Left ventricle myocardium inferior (tissue), 1 donor: ENCODE measurements at regions not wholly inside any gene's neighbourhood (a gene's known extent, or its start where the extent isn't known, plus 50 kb on each side); places are given as distances from the start of the nearest gene placed in this dataset.

Source experiments
- DNase-seq: peaks from one replicate; pipeline ENCODE4 v3.0.0-alpha.2; 2020
- H3K27ac ChIP-seq: fragments of 200-600 bp; replicated peaks from 2 replicates; pipeline ENCODE4 v1.8.0; 2021
- H3K27me3 ChIP-seq: fragments of 200-600 bp; 2 replicates; pipeline ENCODE4 v1.8.0; 2021; ENCODE audit warnings: low read depth
- H3K36me3 ChIP-seq: fragments of 200-600 bp; 2 replicates; pipeline ENCODE4 v1.8.0; 2021
- H3K4me1 ChIP-seq: fragments of 200-600 bp; 2 replicates; pipeline ENCODE4 v1.8.0; 2021
- H3K4me3 ChIP-seq: fragments of 200-600 bp; 2 replicates; pipeline ENCODE4 v1.8.0; 2021; ENCODE audit warnings: mild to moderate bottlenecking, moderate library complexity
- H3K9me3 ChIP-seq: fragments of 200-600 bp; replicated peaks from 2 replicates; pipeline ENCODE4 v1.8.0; 2021
- intact Hi-C: fragments of 100-400 bp; cut with micrococcal nuclease; formaldehyde crosslinking; loops from one replicate; pipeline ENCODE4 v1.11.0; 2022
- TF ChIP-seq, protein P1 (sequence below): fragments of 200-600 bp; IDR thresholded peaks from 2 replicates; pipeline ENCODE4 v1.8.0; 2021; ENCODE audit warnings: antibody characterized with exemption, mild to moderate bottlenecking, borderline replicate concordance
- donor health status: DM: no; HTN: yes; CAD: no; lungs with severe emphysema.

DNA sequence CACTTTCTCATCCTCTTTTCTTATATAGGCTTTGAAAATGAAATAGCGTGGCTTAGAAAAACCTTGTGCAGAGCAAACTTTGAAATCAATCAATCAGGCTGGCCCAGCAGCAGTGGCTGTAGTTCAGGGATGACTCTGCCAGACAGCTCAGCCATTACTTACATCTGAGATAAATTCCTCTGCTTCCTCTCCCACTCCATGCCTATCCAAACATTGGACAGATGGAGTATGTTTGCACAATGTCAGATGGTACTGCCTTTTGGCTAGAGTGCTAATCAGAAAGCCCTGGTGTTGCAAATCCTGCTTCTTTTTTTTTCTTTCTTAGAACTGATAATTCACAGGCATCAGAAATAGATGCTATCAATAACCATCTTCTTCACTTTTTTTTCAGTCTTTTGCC is 1065.1 kb downstream of the AGBL1 start:
- Histone ChIP-seq H3K9me3 (peaks cover 25% of the 10 kb centered on the region), H3K27me3 (no peaks in the 10 kb centered on the region), H3K4me1 (no peaks in the 10 kb centered on the region), H3K27ac (no peak overlapping the region), H3K4me3 (no peak overlapping the region), H3K36me3 (no peaks in the 10 kb centered on the region)
- DNase-seq = no peak
- intact Hi-C loops = no loop called here
- TF ChIP-seq, protein P1, sequence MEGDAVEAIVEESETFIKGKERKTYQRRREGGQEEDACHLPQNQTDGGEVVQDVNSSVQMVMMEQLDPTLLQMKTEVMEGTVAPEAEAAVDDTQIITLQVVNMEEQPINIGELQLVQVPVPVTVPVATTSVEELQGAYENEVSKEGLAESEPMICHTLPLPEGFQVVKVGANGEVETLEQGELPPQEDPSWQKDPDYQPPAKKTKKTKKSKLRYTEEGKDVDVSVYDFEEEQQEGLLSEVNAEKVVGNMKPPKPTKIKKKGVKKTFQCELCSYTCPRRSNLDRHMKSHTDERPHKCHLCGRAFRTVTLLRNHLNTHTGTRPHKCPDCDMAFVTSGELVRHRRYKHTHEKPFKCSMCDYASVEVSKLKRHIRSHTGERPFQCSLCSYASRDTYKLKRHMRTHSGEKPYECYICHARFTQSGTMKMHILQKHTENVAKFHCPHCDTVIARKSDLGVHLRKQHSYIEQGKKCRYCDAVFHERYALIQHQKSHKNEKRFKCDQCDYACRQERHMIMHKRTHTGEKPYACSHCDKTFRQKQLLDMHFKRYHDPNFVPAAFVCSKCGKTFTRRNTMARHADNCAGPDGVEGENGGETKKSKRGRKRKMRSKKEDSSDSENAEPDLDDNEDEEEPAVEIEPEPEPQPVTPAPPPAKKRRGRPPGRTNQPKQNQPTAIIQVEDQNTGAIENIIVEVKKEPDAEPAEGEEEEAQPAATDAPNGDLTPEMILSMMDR = no peak

DNA sequence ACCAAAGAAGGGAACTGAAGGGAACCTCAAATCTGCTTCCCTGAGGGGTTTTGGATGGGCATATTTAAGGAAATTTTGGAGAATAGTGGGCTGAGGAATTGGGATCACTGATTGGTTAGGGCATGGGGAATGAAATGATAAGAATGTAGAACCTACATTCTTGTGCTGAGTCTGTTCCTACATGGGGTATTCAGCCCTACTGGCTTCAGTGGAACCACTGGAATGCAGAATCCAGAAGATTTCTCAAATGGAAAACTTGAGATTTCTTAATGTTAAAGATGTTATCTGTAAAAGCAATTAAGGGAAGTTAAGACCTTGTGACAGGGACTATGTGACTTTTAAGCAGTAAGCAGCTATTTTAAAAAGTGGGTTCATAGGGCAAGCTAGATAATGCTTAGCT is 1062.4 kb downstream of the AGBL1 start:
- H3K27me3 ChIP-seq = no peaks in the 10 kb centered on the region
- intact Hi-C loops = no loop called here
- H3K27ac ChIP-seq = no peak overlapping the region
- peaks cover 21% of the 10 kb centered on the region for H3K9me3 ChIP-seq
- TF ChIP-seq, protein P1 = no peak
- DNase-seq = no peak
- no peak overlapping the region for H3K4me3 ChIP-seq
- no peaks in the 10 kb centered on the region for H3K36me3 ChIP-seq
- no peaks in the 10 kb centered on the region for H3K4me1 ChIP-seq

DNA sequence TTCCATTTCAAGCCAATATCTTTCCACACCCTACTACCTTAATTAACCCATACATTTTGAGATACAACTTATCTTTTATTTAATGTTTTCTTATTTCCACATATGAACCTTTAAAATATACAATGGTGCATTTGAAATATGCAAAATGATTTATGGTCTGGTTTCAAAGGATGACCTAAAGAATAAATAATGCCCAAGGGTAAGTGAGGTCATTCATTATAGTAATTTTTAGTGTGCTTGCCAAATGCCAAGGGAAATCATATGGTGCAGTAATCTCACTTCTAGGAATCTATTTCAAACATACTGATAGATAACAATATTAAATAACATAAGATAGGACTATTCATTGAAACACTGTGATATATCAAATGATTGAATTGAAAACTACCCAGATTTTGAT is 1055.4 kb downstream of the AGBL1 start:
- TF ChIP-seq, protein P1 = no peak
- H3K4me1 ChIP-seq = no peaks in the 10 kb centered on the region
- no peak for DNase-seq
- intact Hi-C loops = no loop called here
- peaks cover 5% of the 10 kb centered on the region for H3K9me3 ChIP-seq
- no peaks in the 10 kb centered on the region for H3K36me3 ChIP-seq
- no peak overlapping the region for H3K27ac ChIP-seq
- no peak overlapping the region for H3K4me3 ChIP-seq
- H3K27me3 ChIP-seq = no peaks in the 10 kb centered on the region

DNA sequence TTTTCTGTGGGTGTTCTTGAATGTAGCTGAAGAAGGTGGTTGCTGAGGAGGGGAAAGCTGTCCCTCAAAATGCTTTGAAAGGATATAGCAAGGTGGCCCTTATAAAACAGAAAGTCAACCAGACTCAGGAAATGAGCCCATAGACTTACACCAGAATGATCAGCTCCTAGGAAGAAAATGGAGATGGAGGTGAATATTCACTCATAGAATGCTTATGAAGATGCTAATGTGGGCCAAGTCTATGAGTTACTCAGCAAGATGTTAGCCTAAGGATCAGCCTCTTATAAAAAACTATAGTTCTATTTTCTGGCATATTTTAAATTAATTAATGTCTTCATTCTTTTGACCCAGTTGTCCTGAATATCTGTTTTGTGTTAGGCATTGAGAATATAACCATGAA is 1054.0 kb downstream of the AGBL1 start:
- Histone ChIP-seq H3K4me3 (no peak overlapping the region), H3K9me3 (peaks cover 5% of the 10 kb centered on the region), H3K36me3 (no peaks in the 10 kb centered on the region), H3K27me3 (no peaks in the 10 kb centered on the region), H3K4me1 (no peaks in the 10 kb centered on the region), H3K27ac (no peak overlapping the region)
- TF ChIP-seq, protein P1 = no peak
- intact Hi-C loops = no loop called here
- no peak for DNase-seq

DNA sequence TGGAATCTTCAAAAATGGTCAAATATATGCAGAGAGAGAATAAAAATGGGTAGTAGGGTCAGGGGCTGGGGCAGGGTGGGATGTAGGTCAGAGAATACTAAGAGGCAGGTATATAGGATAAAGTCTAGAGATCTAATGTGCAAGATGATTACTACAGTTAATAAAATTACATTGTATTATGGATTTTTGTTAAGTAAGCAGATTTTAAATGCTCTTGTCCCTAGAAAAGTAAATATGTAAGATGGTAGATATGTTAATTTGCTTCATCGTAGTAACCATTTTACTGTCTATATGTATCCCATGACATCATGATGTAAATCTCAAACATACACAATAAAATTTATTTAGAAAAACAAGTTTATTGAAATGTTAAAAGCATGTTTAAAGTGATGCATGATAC is 1051.4 kb downstream of the AGBL1 start:
- no peak overlapping the region for H3K27ac ChIP-seq
- H3K4me1 ChIP-seq = no peaks in the 10 kb centered on the region
- H3K9me3 ChIP-seq = peaks cover 8% of the 10 kb centered on the region
- TF ChIP-seq, protein P1 = no peak
- intact Hi-C loops = no loop called here
- no peak overlapping the region for H3K4me3 ChIP-seq
- no peaks in the 10 kb centered on the region for H3K27me3 ChIP-seq
- H3K36me3 ChIP-seq = no peaks in the 10 kb centered on the region
- DNase-seq = no peak

DNA sequence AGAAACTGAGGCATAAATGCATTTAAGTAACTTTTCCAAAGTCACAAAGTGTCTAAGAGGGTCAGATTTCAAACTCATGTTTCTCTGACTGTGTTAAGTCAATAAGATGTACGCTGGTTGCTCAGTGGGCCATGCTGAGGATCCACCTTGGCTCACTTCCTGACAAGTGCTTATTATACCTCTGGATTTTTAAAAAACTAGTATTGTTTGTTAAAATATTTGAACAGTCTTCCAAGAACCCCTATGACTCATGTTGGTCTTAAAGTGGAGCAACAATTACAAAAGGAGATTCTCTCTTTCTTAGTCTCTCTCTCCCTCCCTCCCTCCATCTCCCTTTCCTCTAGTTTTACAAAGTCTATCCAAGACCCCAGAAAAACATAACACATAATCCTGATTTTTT is 1050.2 kb downstream of the AGBL1 start:
- TF ChIP-seq, protein P1 = no peak
- no peaks in the 10 kb centered on the region for H3K4me1 ChIP-seq
- DNase-seq = no peak
- no peak overlapping the region for H3K4me3 ChIP-seq
- peaks cover 8% of the 10 kb centered on the region for H3K9me3 ChIP-seq
- no peak overlapping the region for H3K27ac ChIP-seq
- intact Hi-C loops = no loop called here
- no peaks in the 10 kb centered on the region for H3K27me3 ChIP-seq
- no peaks in the 10 kb centered on the region for H3K36me3 ChIP-seq
